Neuronal stem cell (in vitro differentiated cells): ENCODE measurements at regions not wholly inside any gene's neighbourhood (a gene's known extent, or its start where the extent isn't known, plus 50 kb on each side); places are given as distances from the start of the nearest gene placed in this dataset.
A peak's percentile ranks its signal among the peaks of the same experiment; 100 is the strongest.

Experiments used
- DNase-seq: peaks from one replicate; pipeline ENCODE4 v3.0.0-alpha.2; 2013; ENCODE audit warnings: low spot score
- H2AFZ ChIP-seq: one replicate; pipeline ENCODE4 v1.6.1; 2013; ENCODE audit warnings: mild to moderate bottlenecking, low read length, inconsistent platforms
- H2AK5ac ChIP-seq: 2 replicates; pipeline ENCODE4 v1.6.1; 2013; ENCODE audit warnings: low read depth, mild to moderate bottlenecking, inconsistent platforms, low read length, moderate library complexity, mixed read lengths
- H2BK120ac ChIP-seq: 2 replicates; pipeline ENCODE4 v1.6.1; 2013; ENCODE audit warnings: low read depth, mild to moderate bottlenecking, inconsistent platforms, low read length, moderate library complexity, mixed read lengths
- H2BK12ac ChIP-seq: one replicate; pipeline ENCODE4 v1.6.1; 2013; ENCODE audit warnings: low read length, inconsistent platforms
- H2BK15ac ChIP-seq: 2 replicates; pipeline ENCODE4 v1.6.1; 2013; ENCODE audit warnings: mild to moderate bottlenecking, low read length, inconsistent platforms, mixed read lengths
- H2BK5ac ChIP-seq: one replicate; pipeline ENCODE4 v1.6.1; 2013; ENCODE audit warnings: inconsistent platforms, mild to moderate bottlenecking, low read length, moderate library complexity
- H3K14ac ChIP-seq: one replicate; pipeline ENCODE4 v1.6.1; 2013; ENCODE audit warnings: low read length, inconsistent platforms
- H3K18ac ChIP-seq: 2 replicates; pipeline ENCODE4 v1.6.1; 2013; ENCODE audit warnings: low read length, inconsistent platforms
- H3K23ac ChIP-seq: 2 replicates; pipeline ENCODE4 v1.6.1; 2013; ENCODE audit warnings: low read depth, mild to moderate bottlenecking, mixed read lengths, low read length, inconsistent platforms; ENCODE audit not compliant: poor library complexity
- H3K27ac ChIP-seq: replicated peaks from 3 replicates; pipeline ENCODE4 v1.5.1; 2013; ENCODE audit warnings: low read length, inconsistent platforms
- H3K27me3 ChIP-seq, 3 experiments: 2 replicates each; pipeline ENCODE4 v1.6.1; 2013; ENCODE audit warnings: low read length in 3 of 3, mild to moderate bottlenecking in 2 of 3, inconsistent platforms in 1 of 3, low read depth in 1 of 3, mixed read lengths in 1 of 3, moderate library complexity in 1 of 3; ENCODE audit not compliant: control insufficient read depth in 3 of 3, insufficient read depth in 3 of 3
- H3K36me3 ChIP-seq, 2 donors: replicated peaks in 1 of 2; 2 replicates each; pipeline ENCODE4 v1.6.1; 2013; ENCODE audit warnings: low read length in 2 of 2; ENCODE audit not compliant: control insufficient read depth in 2 of 2, insufficient read depth in 2 of 2
- H3K4ac ChIP-seq: 2 replicates; pipeline ENCODE4 v1.6.1; 2013; ENCODE audit warnings: inconsistent platforms, mild to moderate bottlenecking, low read length, moderate library complexity
- H3K4me1 ChIP-seq, 2 donors: 1 replicate in 1 of 2; 2 replicates in 1 of 2; pipeline ENCODE4 v1.6.1; 2013; ENCODE audit warnings: low read length in 2 of 2, low read depth in 1 of 2; ENCODE audit not compliant: control insufficient read depth in 2 of 2, insufficient read depth in 1 of 2
- H3K4me2 ChIP-seq: one replicate; pipeline ENCODE4 v1.6.1; 2013; ENCODE audit warnings: mild to moderate bottlenecking, low read length, inconsistent platforms; ENCODE audit not compliant: insufficient read depth, poor library complexity, severe bottlenecking
- H3K4me3 ChIP-seq, 2 donors: 2 replicates each; pipeline ENCODE4 v1.5.1; 2013; ENCODE audit warnings: low read length in 2 of 2, mild to moderate bottlenecking in 2 of 2, inconsistent platforms in 1 of 2, moderate library complexity in 1 of 2
- H3K79me1 ChIP-seq: one replicate; pipeline ENCODE4 v1.6.1; 2013; ENCODE audit warnings: low read depth, mild to moderate bottlenecking, inconsistent platforms, low read length, moderate library complexity
- H3K9ac ChIP-seq: one replicate; pipeline ENCODE4 v1.6.1; 2013; ENCODE audit warnings: mild to moderate bottlenecking, low read depth, low read length, inconsistent platforms; ENCODE audit not compliant: poor library complexity
- H3K9me3 ChIP-seq, 2 donors: replicated peaks in 1 of 2; 2 replicates each; pipeline versions ENCODE3 to v1.6.1; 2013; ENCODE audit warnings: low read length in 2 of 2, mild to moderate bottlenecking in 2 of 2, inconsistent platforms in 1 of 2, low read depth in 1 of 2, mixed read lengths in 1 of 2, moderate library complexity in 1 of 2; ENCODE audit not compliant: control insufficient read depth in 2 of 2, insufficient read depth in 1 of 2
- H4K8ac ChIP-seq: one replicate; pipeline ENCODE4 v1.6.1; 2013; ENCODE audit warnings: low read depth, mild to moderate bottlenecking, inconsistent platforms, low read length, moderate library complexity
- H4K91ac ChIP-seq: one replicate; pipeline ENCODE4 v1.6.1; 2013; ENCODE audit warnings: low read length, low read depth, mild to moderate bottlenecking, inconsistent platforms; ENCODE audit not compliant: poor library complexity
- WGBS, 2 donors: extraction: QIAGEN DNeasy Blood & Tissue Kit; methylation state at CpG; one replicate each; pipeline ENCODE4 v1.1.7; 2013; ENCODE audit warnings: missing lambda C conversion rate in 2 of 2, mixed read lengths in 1 of 2; ENCODE audit not compliant: insufficient read length in 2 of 2, insufficient replicate concordance in 1 of 2; ENCODE audit errors: extremely low coverage in 2 of 2; 5-methylcytosine and 5-hydroxymethylcytosine counted together

GRCh38 chr1:194431121-194431520 lies 1244.7 kb upstream of the B3GALT2 start:
- peak overlapping the region; percentile 61 for H2AFZ ChIP-seq
- H3K27me3 ChIP-seq, result no peaks in the 10 kb centered on the region
- no peaks in the 10 kb centered on the region for H3K36me3 ChIP-seq
- peak overlapping the region; percentile 38 for H3K18ac ChIP-seq
- no peak for DNase-seq
- WGBS, 2 donors, result no CpG with 5 or more reads among the region's 21 CpGs
- H3K4me2 ChIP-seq, result no peak overlapping the region
- no peak overlapping the region for H3K4ac ChIP-seq
- H3K4me3 ChIP-seq, result peak overlapping the region in 1 of 2 donors; percentile 28
- no peak overlapping the region for H4K91ac ChIP-seq
- no peak overlapping the region for H3K23ac ChIP-seq
- H2BK5ac ChIP-seq, result no peak overlapping the region
- peaks cover 0 to 1% of the 10 kb centered on the region in 2 donors for H3K9me3 ChIP-seq
- no peak overlapping the region for H2BK120ac ChIP-seq
- H3K14ac ChIP-seq, result no peak overlapping the region
- no peak overlapping the region for H4K8ac ChIP-seq
- H3K79me1 ChIP-seq, result no peaks in the 10 kb centered on the region
- H2BK12ac ChIP-seq, result peak overlapping the region; percentile 73
- H2BK15ac ChIP-seq, result peak overlapping the region; percentile 79
- no peak overlapping the region for H3K9ac ChIP-seq
- no peaks in the 10 kb centered on the region for H3K4me1 ChIP-seq
- H3K27ac ChIP-seq, result no peak overlapping the region
- H2AK5ac ChIP-seq, result no peak overlapping the region

DNA sequence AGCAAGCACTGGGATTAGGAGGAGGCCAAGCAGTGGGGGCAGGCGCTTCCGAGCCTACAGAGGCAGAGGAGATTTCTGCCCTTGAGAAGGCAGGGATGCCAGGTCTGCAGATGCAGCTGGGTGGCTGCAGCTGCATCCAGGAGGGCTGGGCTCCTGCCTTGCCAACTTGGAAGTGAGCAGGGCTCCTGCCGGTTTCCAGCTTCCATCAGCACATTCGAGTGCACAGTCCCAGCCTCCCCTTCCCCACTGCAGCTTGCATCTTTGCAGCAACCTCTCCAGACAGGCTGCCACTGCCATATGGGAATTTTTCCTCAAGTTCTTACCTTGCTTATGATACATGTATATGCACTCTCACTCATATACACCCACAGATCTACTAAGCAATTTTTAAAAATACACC lies 1234.3 kb upstream of the B3GALT2 start:
- H3K36me3 ChIP-seq, result no peaks in the 10 kb centered on the region
- H2BK120ac ChIP-seq, result no peak overlapping the region

DNA sequence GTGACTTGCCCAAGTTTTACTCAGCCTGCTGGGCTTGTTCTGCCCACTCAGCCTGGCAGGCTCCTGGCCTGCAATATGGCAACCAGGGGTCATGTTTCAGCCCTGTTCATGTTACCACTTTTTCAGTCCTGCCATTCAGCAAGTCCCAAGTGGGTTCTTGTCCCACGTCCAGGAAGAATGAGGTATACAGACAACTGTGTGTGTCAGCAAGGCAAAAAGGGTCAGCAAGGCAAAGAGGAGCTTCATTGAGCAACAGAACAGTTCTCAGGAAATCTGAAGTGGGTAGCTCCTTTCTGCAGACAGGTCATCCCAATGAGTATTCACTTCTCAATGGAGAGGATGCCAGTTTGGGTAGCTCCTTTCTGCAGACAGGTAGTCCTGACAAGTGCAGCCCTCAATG lies 1233.3 kb upstream of the B3GALT2 start:
- DNase-seq, result no peak
- peaks cover 7 to 23% of the 10 kb centered on the region in 2 donors for H3K9me3 ChIP-seq
- H2BK15ac ChIP-seq, result no peak overlapping the region
- H3K9ac ChIP-seq, result no peak overlapping the region
- H3K79me1 ChIP-seq, result no peaks in the 10 kb centered on the region
- no peak overlapping the region for H2BK12ac ChIP-seq
- no peak overlapping the region for H3K4me2 ChIP-seq
- WGBS, 2 donors, result no CpG with 5 or more reads among the region's 1 CpG
- H3K18ac ChIP-seq, result no peak overlapping the region
- H3K36me3 ChIP-seq, result no peaks in the 10 kb centered on the region
- H2AK5ac ChIP-seq, result no peak overlapping the region
- no peak overlapping the region for H2AFZ ChIP-seq
- no peak overlapping the region for H3K4ac ChIP-seq
- H2BK120ac ChIP-seq, result no peak overlapping the region
- H3K4me1 ChIP-seq, result no peaks in the 10 kb centered on the region
- H3K27ac ChIP-seq, result no peak overlapping the region
- no peak overlapping the region for H4K91ac ChIP-seq
- no peak overlapping the region for H3K4me3 ChIP-seq
- no peak overlapping the region for H3K14ac ChIP-seq
- H4K8ac ChIP-seq, result no peak overlapping the region
- no peak overlapping the region for H3K23ac ChIP-seq
- H3K27me3 ChIP-seq, result no peaks in the 10 kb centered on the region
- H2BK5ac ChIP-seq, result no peak overlapping the region

More for the DNA sequence above, 1234.3 kb upstream of the B3GALT2 start:
- Histone ChIP-seq H3K9ac (peak overlapping the region; percentile 39), H3K27ac (no peak overlapping the region), H2BK5ac (no peak overlapping the region), H3K18ac (no peak overlapping the region), H3K4ac (no peak overlapping the region), H3K79me1 (no peaks in the 10 kb centered on the region), H2BK12ac (no peak overlapping the region), H3K4me3 (peak overlapping the region in 1 of 2 donors; percentile 37), H2AK5ac (no peak overlapping the region), H3K14ac (no peak overlapping the region), H3K27me3 (no peaks in the 10 kb centered on the region), H3K23ac (peak overlapping the region; percentile 45), H4K8ac (no peak overlapping the region), H3K4me1 (no peaks in the 10 kb centered on the region), H2BK15ac (no peak overlapping the region), H3K9me3 (peaks cover 7 to 15% of the 10 kb centered on the region in 2 donors), H3K4me2 (no peak overlapping the region), H2AFZ (no peak overlapping the region), H4K91ac (no peak overlapping the region)
- DNase-seq, result no peak
- no CpG with 5 or more reads among the region's 4 CpGs for WGBS, 2 donors

GRCh38 chr1:194410756-194411155 lies 1224.3 kb upstream of the B3GALT2 start:
- WGBS, 2 donors, result no CpG with 5 or more reads among the region's 1 CpG
- no peaks in the 10 kb centered on the region for H3K79me1 ChIP-seq

More at GRCh38 chr1:194410756-194411155, 1224.3 kb upstream of the B3GALT2 start:
- no peak overlapping the region for H2BK5ac ChIP-seq
- H2BK15ac ChIP-seq, result no peak overlapping the region
- H4K91ac ChIP-seq, result no peak overlapping the region
- H2BK12ac ChIP-seq, result no peak overlapping the region
- DNase-seq, result no peak
- H2BK120ac ChIP-seq, result no peak overlapping the region
- H3K9ac ChIP-seq, result no peak overlapping the region
- no peak overlapping the region for H3K14ac ChIP-seq
- no peak overlapping the region for H3K4ac ChIP-seq
- no peak overlapping the region for H2AK5ac ChIP-seq
- no peak overlapping the region for H4K8ac ChIP-seq
- no peaks in the 10 kb centered on the region for H3K27me3 ChIP-seq
- no peak overlapping the region for H3K18ac ChIP-seq
- no peak overlapping the region for H3K27ac ChIP-seq
- H3K4me1 ChIP-seq, result no peaks in the 10 kb centered on the region
- no peaks in the 10 kb centered on the region for H3K36me3 ChIP-seq
- H3K4me3 ChIP-seq, result no peak overlapping the region
- no peak overlapping the region for H3K4me2 ChIP-seq
- no peak overlapping the region for H3K23ac ChIP-seq
- peaks cover 0 to 11% of the 10 kb centered on the region in 2 donors for H3K9me3 ChIP-seq
- no peak overlapping the region for H2AFZ ChIP-seq
